Liver (tissue), 8 donors: ENCODE measurements at regions not wholly inside any gene's neighbourhood (a gene's known extent, or its start where the extent isn't known, plus 50 kb on each side); places are given as distances from the start of the nearest gene placed in this dataset.
A peak's percentile ranks its signal among the peaks of the same experiment; 100 is the strongest.

ENCODE experiments used
- DNase-seq: peaks from one replicate; pipeline ENCODE4 v3.0.0-alpha.2; 2017; ENCODE audit warnings: low spot score
- H3K27ac ChIP-seq, 2 donors: one replicate each; pipeline ENCODE4 v1.7.0; 2013; ENCODE audit warnings: inconsistent platforms in 2 of 2, low read length in 2 of 2, control low read depth in 1 of 2, low read depth in 1 of 2, mild to moderate bottlenecking in 1 of 2
- H3K27me3 ChIP-seq, 4 donors: one replicate each; pipeline versions ENCODE4 v1.6.1 to v1.7.0; 2013; ENCODE audit warnings: low read length in 3 of 4, inconsistent platforms in 1 of 4, mild to moderate bottlenecking in 1 of 4, moderate library complexity in 1 of 4; ENCODE audit not compliant: control insufficient read depth in 4 of 4, insufficient read depth in 4 of 4
- H3K36me3 ChIP-seq, 4 donors: one replicate each; pipeline versions ENCODE4 v1.6.1 to v1.7.0; 2013; ENCODE audit warnings: low read length in 3 of 4, mild to moderate bottlenecking in 3 of 4, low read depth in 1 of 4, moderate library complexity in 1 of 4; ENCODE audit not compliant: control insufficient read depth in 4 of 4, insufficient read depth in 3 of 4
- H3K4me1 ChIP-seq, 4 donors: one replicate each; pipeline versions ENCODE4 v1.6.1 to v1.7.0; 2013; ENCODE audit warnings: low read length in 3 of 4, mild to moderate bottlenecking in 3 of 4, moderate library complexity in 1 of 4; ENCODE audit not compliant: control insufficient read depth in 4 of 4, insufficient read depth in 4 of 4
- H3K4me3 ChIP-seq, 3 donors: one replicate each; pipeline versions ENCODE4 v1.6.1 to v1.7.0; 2013; ENCODE audit warnings: low read length in 3 of 3, control low read depth in 1 of 3, low read depth in 1 of 3, mild to moderate bottlenecking in 1 of 3
- H3K9ac ChIP-seq, 2 donors: one replicate each; pipeline ENCODE4 v1.7.0; 2013; ENCODE audit warnings: low read length in 2 of 2, mild to moderate bottlenecking in 2 of 2, moderate library complexity in 2 of 2, control low read depth in 1 of 2, low read depth in 1 of 2
- H3K9me3 ChIP-seq, 4 donors: one replicate each; pipeline versions ENCODE4 v1.6.1 to v1.7.0; 2013; ENCODE audit warnings: low read length in 3 of 4; ENCODE audit not compliant: control insufficient read depth in 4 of 4
- ATF3 ChIP-seq: IDR thresholded peaks from 2 replicates; pipeline ENCODE4 v1.6.1; 2016; ENCODE audit warnings: antibody characterized with exemption
- CTCF ChIP-seq: fragments of 150-350 bp; IDR thresholded peaks from 2 replicates; pipeline ENCODE4 v1.5.1; 2017; ENCODE audit warnings: improper control_type of control experiment, low read depth, low read length; ENCODE audit not compliant: missing input control
- EGR1 ChIP-seq, 2 donors: IDR thresholded peaks; 2 replicates each; pipeline ENCODE4 v1.6.1; 2016 to 2018; ENCODE audit warnings: antibody characterized with exemption in 2 of 2, low read depth in 2 of 2
- FOXA1 ChIP-seq: IDR thresholded peaks from 2 replicates; pipeline ENCODE4 v1.6.1; 2016; ENCODE audit warnings: antibody characterized with exemption
- FOXA2 ChIP-seq: IDR thresholded peaks from 2 replicates; pipeline ENCODE4 v1.6.1; 2016; ENCODE audit warnings: antibody characterized with exemption
- GABPA ChIP-seq, 2 donors: IDR thresholded peaks in 1 of 2; conservative IDR thresholded peaks in 1 of 2; 2 replicates each; pipeline ENCODE4 v1.6.1; 2016; ENCODE audit warnings: antibody characterized with exemption in 2 of 2, mild to moderate bottlenecking in 1 of 2, moderate library complexity in 1 of 2
- HNF4A ChIP-seq, 2 donors: conservative IDR thresholded peaks; 2 replicates each; pipeline ENCODE4 v1.6.1; 2016; ENCODE audit warnings: antibody characterized with exemption in 2 of 2, mild to moderate bottlenecking in 2 of 2
- HNF4G ChIP-seq: IDR thresholded peaks from 2 replicates; pipeline ENCODE4 v1.6.1; 2016; ENCODE audit warnings: antibody characterized with exemption
- JUND ChIP-seq, 2 donors: IDR thresholded peaks; 2 replicates each; pipeline ENCODE4 v1.6.1; 2016; ENCODE audit warnings: antibody characterized with exemption in 2 of 2
- MAX ChIP-seq: IDR thresholded peaks from 2 replicates; pipeline ENCODE4 v1.6.1; 2016; ENCODE audit warnings: antibody characterized with exemption
- NR2F2 ChIP-seq: IDR thresholded peaks from 2 replicates; pipeline ENCODE4 v1.6.1; 2016; ENCODE audit warnings: antibody characterized with exemption
- RAD21 ChIP-seq, 2 donors: IDR thresholded peaks; 2 replicates each; pipeline ENCODE4 v1.6.1; 2016; ENCODE audit warnings: antibody characterized with exemption in 2 of 2, mild to moderate bottlenecking in 2 of 2
- REST ChIP-seq: IDR thresholded peaks from 2 replicates; pipeline ENCODE4 v1.6.1; 2016; ENCODE audit warnings: antibody characterized with exemption, mild to moderate bottlenecking
- RXRA ChIP-seq, 2 donors: IDR thresholded peaks; 2 replicates each; pipeline ENCODE4 v1.6.1; 2017 to 2018; ENCODE audit warnings: antibody characterized with exemption in 2 of 2, mild to moderate bottlenecking in 1 of 2
- SP1 ChIP-seq: IDR thresholded peaks from 2 replicates; pipeline ENCODE4 v1.6.1; 2018; ENCODE audit warnings: antibody characterized with exemption, mild to moderate bottlenecking
- TAF1 ChIP-seq: conservative IDR thresholded peaks from 2 replicates; pipeline ENCODE4 v1.6.1; 2016; ENCODE audit warnings: antibody characterized with exemption, mild to moderate bottlenecking
- YY1 ChIP-seq: IDR thresholded peaks from 2 replicates; pipeline ENCODE4 v1.6.1; 2016; ENCODE audit warnings: antibody characterized with exemption, mild to moderate bottlenecking
- ZBTB33 ChIP-seq: IDR thresholded peaks from 2 replicates; pipeline ENCODE4 v1.6.1; 2016; ENCODE audit warnings: antibody characterized with exemption
- WGBS: extraction: QIAGEN DNeasy Blood & Tissue Kit; methylation state at CpG from one replicate; pipeline ENCODE4 v1.1.7; 2013; 5-methylcytosine and 5-hydroxymethylcytosine counted together
- donor health status: healthy.
- donor health status: healthy.
- donor health status: healthy.
- donor health status: healthy.
- donor health status: healthy.

- Histone ChIP-seq H3K4me3 (peak overlapping the region in 2 of 3 donors; percentile 26 to 46), H3K9ac (no peak overlapping the region), H3K27me3 (peaks cover 0 to 3% (median 0%) of the 10 kb centered on the region in 4 donors), H3K4me1 (no peaks in the 10 kb centered on the region), H3K27ac (no peak overlapping the region), H3K9me3 (no peaks in the 10 kb centered on the region), H3K36me3 (no peaks in the 10 kb centered on the region)
- no peak for DNase-seq
- no peak for TF ChIP-seq SP1
- no peak for TF ChIP-seq CTCF
- TF ChIP-seq RXRA (IDR thresholded peaks at IDR 0.05) = peak in 1 of 2 donors; percentile 56
- peak in 1 of 2 donors; percentile 62 for TF ChIP-seq HNF4A (conservative IDR thresholded peaks at IDR 0.05)
- no peak for TF ChIP-seq REST
- no peak for TF ChIP-seq NR2F2
- TF ChIP-seq ATF3 = no peak
- no peak for TF ChIP-seq MAX
- no peak for TF ChIP-seq FOXA2
- no peak for TF ChIP-seq RAD21 (IDR thresholded peaks at IDR 0.05)
- TF ChIP-seq TAF1 = no peak
- TF ChIP-seq ZBTB33 = no peak
- peak in 1 of 2 donors; percentile 90 for TF ChIP-seq GABPA (IDR thresholded peaks at IDR 0.05 in 1 of 2, conservative IDR thresholded peaks at IDR 0.05 in 1 of 2)
- no peak for TF ChIP-seq HNF4G
- TF ChIP-seq EGR1 (IDR thresholded peaks at IDR 0.05; ENCODE audit: low read depth in 2 of 2) = no peak
- peak; percentile 79 for TF ChIP-seq YY1
- no peak for TF ChIP-seq FOXA1
- no peak for TF ChIP-seq JUND (IDR thresholded peaks at IDR 0.05)
- WGBS = 67% methylated on average over 59 of the region's 59 CpGs
These were observed 350.4 kb upstream of the B3GAT1 start for GRCh38 chr11:134762248-134763029.
